ENCODE measurements at regions not wholly inside any gene's neighbourhood (a gene's known extent, or its start where the extent isn't known, plus 50 kb on each side); places are given as distances from the start of the nearest gene placed in this dataset.

GRCh38 chr18:72223733-72224132 lies 320.4 kb downstream of the CBLN2 start:
- H3K4ac ChIP-seq (ENCODE audit: low read depth in 1 of 2, low read length in 2 of 2), result no peak overlapping the region
- no peaks in the 10 kb centered on the region for H3K27me3 ChIP-seq (ENCODE audit: control insufficient read depth in 1 of 2, insufficient read depth in 1 of 2, low read length in 2 of 2)
- H3K18ac ChIP-seq (ENCODE audit: low read depth in 1 of 2, low read length in 2 of 2), result no peak overlapping the region
- H3K4me2 ChIP-seq (ENCODE audit: low read length, poor library complexity, severe bottlenecking), result no peak overlapping the region
- H2BK120ac ChIP-seq (ENCODE audit: low read depth, low read length), result no peak overlapping the region
- H4K91ac ChIP-seq (ENCODE audit: low read length), result no peak overlapping the region
- no peak overlapping the region for H3K4me3 ChIP-seq (ENCODE audit: insufficient read depth in 1 of 2, low read depth in 1 of 2, low read length in 2 of 2)
- DNase-seq, result no peak
- no peak overlapping the region for H3K27ac ChIP-seq (ENCODE audit: low read length, poor library complexity, severe bottlenecking)
- H2AK5ac ChIP-seq (ENCODE audit: low read length, severe bottlenecking), result no peak overlapping the region
- H3K79me1 ChIP-seq (replicated peaks; ENCODE audit: low read length, poor library complexity, severe bottlenecking), result no peaks in the 10 kb centered on the region
- no peak overlapping the region for H3K14ac ChIP-seq (ENCODE audit: low read length in 2 of 2)
- no peaks in the 10 kb centered on the region for H3K36me3 ChIP-seq (ENCODE audit: control insufficient read depth in 1 of 2, insufficient read depth in 2 of 2, low read depth in 1 of 2, low read length in 2 of 2)
- H3K4me1 ChIP-seq (ENCODE audit: control insufficient read depth, insufficient read depth, low read depth, low read length), result no peaks in the 10 kb centered on the region
- H3K9me3 ChIP-seq (ENCODE audit: control insufficient read depth, low read length), result peaks cover 5% of the 10 kb centered on the region
- no peak overlapping the region for H2BK5ac ChIP-seq (ENCODE audit: low read depth, low read length, poor library complexity, severe bottlenecking)
- no peak overlapping the region for H2AFZ ChIP-seq (ENCODE audit: low read depth, low read length)
- no peak overlapping the region for H3K9ac ChIP-seq (ENCODE audit: low read length)
- no peak overlapping the region for H2BK15ac ChIP-seq (ENCODE audit: low read depth, poor library complexity, severe bottlenecking)
- H3K23ac ChIP-seq (ENCODE audit: low read length in 2 of 2), result no peak overlapping the region
- no CpG with 5 or more reads among the region's 1 CpG for whole genome bisulfite sequencing
- H4K8ac ChIP-seq (ENCODE audit: low read length), result no peak overlapping the region
- H2BK12ac ChIP-seq (ENCODE audit: low read length in 2 of 2), result no peak overlapping the region

DNA sequence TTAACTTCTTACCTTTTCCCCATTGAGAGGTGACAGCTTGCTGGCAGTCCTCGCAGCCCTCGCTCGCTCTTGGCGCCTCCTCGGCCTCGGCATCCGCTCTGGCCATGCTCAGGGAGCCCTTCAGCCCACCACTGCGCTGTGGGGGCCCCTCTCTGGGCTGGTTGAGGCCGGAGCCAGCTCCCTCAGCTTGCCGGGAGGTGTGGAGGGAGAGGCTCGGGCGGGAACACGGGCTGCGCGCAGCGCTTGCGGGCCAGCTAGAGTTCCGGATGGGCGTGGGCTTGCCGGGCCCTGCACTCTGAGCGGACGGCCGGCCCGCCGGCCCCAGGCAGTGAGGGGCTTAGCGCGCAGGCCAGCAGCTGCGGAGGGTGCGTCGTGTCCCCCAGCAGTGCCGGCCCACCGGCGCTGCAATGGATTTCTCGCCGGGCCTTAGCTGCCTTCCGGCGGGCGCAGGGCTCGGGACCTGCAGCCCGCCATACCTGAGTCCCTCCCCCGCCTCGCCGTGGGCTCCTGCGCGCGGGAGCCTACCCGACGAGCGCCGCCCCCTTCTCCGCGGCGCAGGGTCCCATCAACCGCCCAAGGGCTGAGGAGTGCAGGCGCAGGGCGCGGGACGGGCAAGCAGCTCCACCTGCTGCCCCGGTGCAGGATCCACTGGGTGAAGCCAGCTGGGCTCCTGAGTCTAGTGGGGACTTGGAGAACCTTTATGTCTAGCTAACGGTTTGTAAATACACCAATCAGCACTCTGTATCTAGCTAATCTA lies 335.0 kb downstream of the CBLN2 start:
- Histone ChIP-seq H4K8ac (ENCODE audit: low read length) (no peak overlapping the region), H3K9ac (ENCODE audit: low read length) (no peak overlapping the region), H3K36me3 (ENCODE audit: control insufficient read depth in 1 of 2, insufficient read depth in 2 of 2, low read depth in 1 of 2, low read length in 2 of 2) (no peaks in the 10 kb centered on the region), H3K4me2 (ENCODE audit: low read length, poor library complexity, severe bottlenecking) (no peak overlapping the region), H3K18ac (ENCODE audit: low read depth in 1 of 2, low read length in 2 of 2) (no peak overlapping the region), H3K9me3 (ENCODE audit: control insufficient read depth, low read length) (peaks cover 5% of the 10 kb centered on the region), H3K27ac (ENCODE audit: low read length, poor library complexity, severe bottlenecking) (no peak overlapping the region), H2BK12ac (ENCODE audit: low read length in 2 of 2) (no peak overlapping the region), H3K27me3 (ENCODE audit: control insufficient read depth in 1 of 2, insufficient read depth in 1 of 2, low read length in 2 of 2) (no peaks in the 10 kb centered on the region), H4K91ac (ENCODE audit: low read length) (no peak overlapping the region), H2AK5ac (ENCODE audit: low read length, severe bottlenecking) (no peak overlapping the region), H3K79me1 (replicated peaks; ENCODE audit: low read length, poor library complexity, severe bottlenecking) (no peaks in the 10 kb centered on the region), H2AFZ (ENCODE audit: low read depth, low read length) (no peak overlapping the region), H2BK15ac (ENCODE audit: low read depth, poor library complexity, severe bottlenecking) (no peak overlapping the region), H3K4ac (ENCODE audit: low read depth in 1 of 2, low read length in 2 of 2) (no peak overlapping the region), H3K14ac (ENCODE audit: low read length in 2 of 2) (no peak overlapping the region), H3K4me1 (ENCODE audit: control insufficient read depth, insufficient read depth, low read depth, low read length) (no peaks in the 10 kb centered on the region), H2BK120ac (ENCODE audit: low read depth, low read length) (no peak overlapping the region), H3K4me3 (ENCODE audit: insufficient read depth in 1 of 2, low read depth in 1 of 2, low read length in 2 of 2) (no peak overlapping the region), H2BK5ac (ENCODE audit: low read depth, low read length, poor library complexity, severe bottlenecking) (no peak overlapping the region), H3K23ac (ENCODE audit: low read length in 2 of 2) (no peak overlapping the region)
- no peak for DNase-seq
- 92% methylated on average over 56 of the region's 60 CpGs for WGBS

GRCh38 chr18:72207280-72207679 lies 336.9 kb downstream of the CBLN2 start:
- no peak for DNase-seq
- Histone ChIP-seq H3K4me2 (ENCODE audit: low read length, poor library complexity, severe bottlenecking) (no peak overlapping the region), H2BK15ac (ENCODE audit: low read depth, poor library complexity, severe bottlenecking) (no peak overlapping the region), H3K79me1 (replicated peaks; ENCODE audit: low read length, poor library complexity, severe bottlenecking) (no peaks in the 10 kb centered on the region), H3K27ac (ENCODE audit: low read length, poor library complexity, severe bottlenecking) (no peak overlapping the region), H2BK120ac (ENCODE audit: low read depth, low read length) (no peak overlapping the region), H2AK5ac (ENCODE audit: low read length, severe bottlenecking) (no peak overlapping the region), H3K36me3 (ENCODE audit: control insufficient read depth in 1 of 2, insufficient read depth in 2 of 2, low read depth in 1 of 2, low read length in 2 of 2) (no peaks in the 10 kb centered on the region), H3K9ac (ENCODE audit: low read length) (no peak overlapping the region), H2BK5ac (ENCODE audit: low read depth, low read length, poor library complexity, severe bottlenecking) (no peak overlapping the region), H3K4me3 (ENCODE audit: insufficient read depth in 1 of 2, low read depth in 1 of 2, low read length in 2 of 2) (no peak overlapping the region), H3K4ac (ENCODE audit: low read depth in 1 of 2, low read length in 2 of 2) (no peak overlapping the region), H3K18ac (ENCODE audit: low read depth in 1 of 2, low read length in 2 of 2) (no peak overlapping the region), H3K23ac (ENCODE audit: low read length in 2 of 2) (no peak overlapping the region), H4K8ac (ENCODE audit: low read length) (no peak overlapping the region), H3K27me3 (ENCODE audit: control insufficient read depth in 1 of 2, insufficient read depth in 1 of 2, low read length in 2 of 2) (no peaks in the 10 kb centered on the region), H3K14ac (ENCODE audit: low read length in 2 of 2) (no peak overlapping the region), H2BK12ac (ENCODE audit: low read length in 2 of 2) (no peak overlapping the region), H3K9me3 (ENCODE audit: control insufficient read depth, low read length) (peaks cover 5% of the 10 kb centered on the region), H3K4me1 (ENCODE audit: control insufficient read depth, insufficient read depth, low read depth, low read length) (no peaks in the 10 kb centered on the region), H2AFZ (ENCODE audit: low read depth, low read length) (no peak overlapping the region), H4K91ac (ENCODE audit: low read length) (no peak overlapping the region)
- 95% methylated on average over 6 of the region's 6 CpGs for WGBS

GRCh38 chr18:72206814-72207213 lies 337.3 kb downstream of the CBLN2 start:
- Histone ChIP-seq H4K8ac (ENCODE audit: low read length) (no peak overlapping the region), H3K36me3 (ENCODE audit: control insufficient read depth in 1 of 2, insufficient read depth in 2 of 2, low read depth in 1 of 2, low read length in 2 of 2) (no peaks in the 10 kb centered on the region), H2BK12ac (ENCODE audit: low read length in 2 of 2) (no peak overlapping the region), H2BK5ac (ENCODE audit: low read depth, low read length, poor library complexity, severe bottlenecking) (no peak overlapping the region), H2AFZ (ENCODE audit: low read depth, low read length) (no peak overlapping the region), H3K27ac (ENCODE audit: low read length, poor library complexity, severe bottlenecking) (no peak overlapping the region), H3K18ac (ENCODE audit: low read depth in 1 of 2, low read length in 2 of 2) (no peak overlapping the region), H3K9ac (ENCODE audit: low read length) (no peak overlapping the region), H3K14ac (ENCODE audit: low read length in 2 of 2) (no peak overlapping the region), H2BK120ac (ENCODE audit: low read depth, low read length) (no peak overlapping the region), H2AK5ac (ENCODE audit: low read length, severe bottlenecking) (no peak overlapping the region), H3K4ac (ENCODE audit: low read depth in 1 of 2, low read length in 2 of 2) (no peak overlapping the region), H3K4me2 (ENCODE audit: low read length, poor library complexity, severe bottlenecking) (no peak overlapping the region), H3K4me3 (ENCODE audit: insufficient read depth in 1 of 2, low read depth in 1 of 2, low read length in 2 of 2) (no peak overlapping the region), H3K9me3 (ENCODE audit: control insufficient read depth, low read length) (peaks cover under 1% of the 10 kb centered on the region), H3K23ac (ENCODE audit: low read length in 2 of 2) (no peak overlapping the region), H3K27me3 (ENCODE audit: control insufficient read depth in 1 of 2, insufficient read depth in 1 of 2, low read length in 2 of 2) (no peaks in the 10 kb centered on the region), H3K4me1 (ENCODE audit: control insufficient read depth, insufficient read depth, low read depth, low read length) (no peaks in the 10 kb centered on the region), H4K91ac (ENCODE audit: low read length) (no peak overlapping the region), H2BK15ac (ENCODE audit: low read depth, poor library complexity, severe bottlenecking) (no peak overlapping the region), H3K79me1 (replicated peaks; ENCODE audit: low read length, poor library complexity, severe bottlenecking) (no peaks in the 10 kb centered on the region)
- no peak for DNase-seq
- no CpG with 5 or more reads among the region's 1 CpG for WGBS

All from mesenchymal stem cell (in vitro differentiated cells and primary cell).